OCI-LY7 (cell line): ENCODE measurements at regions not wholly inside any gene's neighbourhood (a gene's known extent, or its start where the extent isn't known, plus 50 kb on each side); places are given as distances from the start of the nearest gene placed in this dataset.

Experiments
- CTCF ChIP-seq: fragments of 200-600 bp; sonication (generic); conservative IDR thresholded peaks from 2 replicates; pipeline ENCODE4 v1.5.1; 2014; ENCODE audit warnings: mild to moderate bottlenecking, antibody characterized with exemption, low read length, moderate library complexity, mixed read lengths
- EZH2phosphoT487 ChIP-seq: fragments of 200-600 bp; sonication (generic); IDR thresholded peaks from 2 replicates; pipeline ENCODE4 v1.6.1; 2018; ENCODE audit warnings: low read depth, borderline replicate concordance, mild to moderate bottlenecking, mixed run types, antibody characterized with exemption, low read length, moderate library complexity, mixed read lengths

GRCh38 chr18:28802546-28802945 lies 625.6 kb upstream of the CDH2 start:
- no peak for TF ChIP-seq CTCF
- no peak for TF ChIP-seq EZH2phosphoT487
